ENCODE measurements at regions not wholly inside any gene's neighbourhood (a gene's known extent, or its start where the extent isn't known, plus 50 kb on each side); places are given as distances from the start of the nearest gene placed in this dataset.

GRCh38 chr12:125685915-125686314 lies 620.7 kb downstream of the AACS start:
- H3K4me3 ChIP-seq (ENCODE audit: low read length): no peak overlapping the region
- H3K27me3 Mint-ChIP-seq (ENCODE audit: low read depth in 2 of 2): no peaks in the 10 kb centered on the region
- 11% methylated on average over 1 of the region's 3 CpGs for WGBS (ENCODE audit: insufficient coverage)
- H3K27ac ChIP-seq (ENCODE audit: low read length): no peak overlapping the region
- no peaks in the 10 kb centered on the region for H3K27me3 ChIP-seq (ENCODE audit: control insufficient read depth, insufficient read depth, low read length)
- H3K36me3 ChIP-seq (ENCODE audit: control insufficient read depth, insufficient read depth, low read length): no peaks in the 10 kb centered on the region
- no peaks in the 10 kb centered on the region for H3K9me3 Mint-ChIP-seq
- no peaks in the 10 kb centered on the region for H3K4me1 ChIP-seq (ENCODE audit: control insufficient read depth, insufficient read depth, low read length)
- no peaks in the 10 kb centered on the region for H3K4me1 Mint-ChIP-seq
- intact Hi-C loops (cut with micrococcal nuclease): no loop called here
- H3K4me3 Mint-ChIP-seq: no peak overlapping the region
- H3K27ac Mint-ChIP-seq: no peak overlapping the region
- H3K9me3 ChIP-seq (ENCODE audit: control insufficient read depth, insufficient read depth, low read length): no peaks in the 10 kb centered on the region
- ATAC-seq (no peak), DNase-seq (no peak)
- H3K36me3 Mint-ChIP-seq: no peaks in the 10 kb centered on the region
- TF ChIP-seq, protein P1, sequence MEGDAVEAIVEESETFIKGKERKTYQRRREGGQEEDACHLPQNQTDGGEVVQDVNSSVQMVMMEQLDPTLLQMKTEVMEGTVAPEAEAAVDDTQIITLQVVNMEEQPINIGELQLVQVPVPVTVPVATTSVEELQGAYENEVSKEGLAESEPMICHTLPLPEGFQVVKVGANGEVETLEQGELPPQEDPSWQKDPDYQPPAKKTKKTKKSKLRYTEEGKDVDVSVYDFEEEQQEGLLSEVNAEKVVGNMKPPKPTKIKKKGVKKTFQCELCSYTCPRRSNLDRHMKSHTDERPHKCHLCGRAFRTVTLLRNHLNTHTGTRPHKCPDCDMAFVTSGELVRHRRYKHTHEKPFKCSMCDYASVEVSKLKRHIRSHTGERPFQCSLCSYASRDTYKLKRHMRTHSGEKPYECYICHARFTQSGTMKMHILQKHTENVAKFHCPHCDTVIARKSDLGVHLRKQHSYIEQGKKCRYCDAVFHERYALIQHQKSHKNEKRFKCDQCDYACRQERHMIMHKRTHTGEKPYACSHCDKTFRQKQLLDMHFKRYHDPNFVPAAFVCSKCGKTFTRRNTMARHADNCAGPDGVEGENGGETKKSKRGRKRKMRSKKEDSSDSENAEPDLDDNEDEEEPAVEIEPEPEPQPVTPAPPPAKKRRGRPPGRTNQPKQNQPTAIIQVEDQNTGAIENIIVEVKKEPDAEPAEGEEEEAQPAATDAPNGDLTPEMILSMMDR (IDR thresholded peaks at IDR 0.05): no peak

- WGBS (ENCODE audit: insufficient coverage): 71% methylated on average over 3 of the region's 3 CpGs
- TF ChIP-seq, protein P1 (IDR thresholded peaks at IDR 0.05): no peak
- no peaks in the 10 kb centered on the region for H3K9me3 Mint-ChIP-seq
- H3K36me3 ChIP-seq (ENCODE audit: control insufficient read depth, insufficient read depth, low read length): no peaks in the 10 kb centered on the region
- no peak overlapping the region for H3K4me3 Mint-ChIP-seq
- no peaks in the 10 kb centered on the region for H3K27me3 ChIP-seq (ENCODE audit: control insufficient read depth, insufficient read depth, low read length)
- no peak overlapping the region for H3K27ac Mint-ChIP-seq
- H3K4me1 ChIP-seq (ENCODE audit: control insufficient read depth, insufficient read depth, low read length): no peaks in the 10 kb centered on the region
- ATAC-seq (no peak), DNase-seq (no peak)
- no peak overlapping the region for H3K27ac ChIP-seq (ENCODE audit: low read length)
- no peaks in the 10 kb centered on the region for H3K36me3 Mint-ChIP-seq
- no peak overlapping the region for H3K4me3 ChIP-seq (ENCODE audit: low read length)
- H3K9me3 ChIP-seq (ENCODE audit: control insufficient read depth, insufficient read depth, low read length): no peaks in the 10 kb centered on the region
- no peaks in the 10 kb centered on the region for H3K4me1 Mint-ChIP-seq
- H3K27me3 Mint-ChIP-seq (ENCODE audit: low read depth in 2 of 2): no peaks in the 10 kb centered on the region
- intact Hi-C loops (cut with micrococcal nuclease): no loop called here
Measured at GRCh38 chr12:125687403-125687802, 622.2 kb downstream of the AACS start.

DNA sequence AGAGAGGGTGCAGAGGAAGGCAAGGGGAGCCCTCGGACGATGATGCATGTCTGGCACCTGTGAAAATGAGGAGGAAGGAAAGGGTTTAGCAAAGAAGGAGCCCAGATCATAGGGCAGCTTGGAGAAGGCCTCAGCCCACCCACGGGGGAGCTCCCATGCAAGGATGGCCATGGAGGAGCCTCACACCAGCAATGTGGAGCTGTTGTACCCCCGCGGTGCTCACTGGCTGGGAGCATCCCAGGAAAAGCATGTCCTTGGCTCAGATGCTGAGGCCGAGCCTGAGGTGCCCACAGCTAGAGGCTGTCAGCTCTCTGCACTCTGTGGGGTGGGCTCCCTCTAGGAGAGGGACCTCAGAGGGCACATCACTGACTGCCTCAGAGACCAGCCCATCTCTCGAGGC lies 622.6 kb downstream of the AACS start:
- DNase-seq: no peak
- H3K27me3 Mint-ChIP-seq (ENCODE audit: low read depth in 2 of 2): no peaks in the 10 kb centered on the region
- H3K27ac Mint-ChIP-seq: no peak overlapping the region
- no peaks in the 10 kb centered on the region for H3K9me3 Mint-ChIP-seq
- Histone ChIP-seq H3K27ac (ENCODE audit: low read length) (no peak overlapping the region), H3K27me3 (ENCODE audit: control insufficient read depth, insufficient read depth, low read length) (no peaks in the 10 kb centered on the region), H3K36me3 (ENCODE audit: control insufficient read depth, insufficient read depth, low read length) (no peaks in the 10 kb centered on the region), H3K9me3 (ENCODE audit: control insufficient read depth, insufficient read depth, low read length) (no peaks in the 10 kb centered on the region), H3K4me1 (ENCODE audit: control insufficient read depth, insufficient read depth, low read length) (no peaks in the 10 kb centered on the region), H3K4me3 (ENCODE audit: low read length) (no peak overlapping the region)
- H3K4me3 Mint-ChIP-seq: no peak overlapping the region
- 81% methylated on average over 7 of the region's 7 CpGs for WGBS (ENCODE audit: insufficient coverage)
- no peaks in the 10 kb centered on the region for H3K36me3 Mint-ChIP-seq
- H3K4me1 Mint-ChIP-seq: no peaks in the 10 kb centered on the region
- no peak for ATAC-seq
- intact Hi-C loops (cut with micrococcal nuclease): no loop called here
- TF ChIP-seq, protein P1 (IDR thresholded peaks at IDR 0.05): no peak

GRCh38 chr12:125688223-125688622 lies 623.0 kb downstream of the AACS start:
- Histone ChIP-seq H3K9me3 (ENCODE audit: control insufficient read depth, insufficient read depth, low read length) (no peaks in the 10 kb centered on the region), H3K27ac (ENCODE audit: low read length) (no peak overlapping the region), H3K4me3 (ENCODE audit: low read length) (no peak overlapping the region), H3K4me1 (ENCODE audit: control insufficient read depth, insufficient read depth, low read length) (no peaks in the 10 kb centered on the region), H3K27me3 (ENCODE audit: control insufficient read depth, insufficient read depth, low read length) (no peaks in the 10 kb centered on the region), H3K36me3 (ENCODE audit: control insufficient read depth, insufficient read depth, low read length) (no peaks in the 10 kb centered on the region)
- DNase-seq (no peak), ATAC-seq (no peak)
- Mint-ChIP-seq H3K36me3 (no peaks in the 10 kb centered on the region), H3K4me3 (no peak overlapping the region), H3K27me3 (ENCODE audit: low read depth in 2 of 2) (no peaks in the 10 kb centered on the region), H3K27ac (no peak overlapping the region), H3K9me3 (no peaks in the 10 kb centered on the region), H3K4me1 (no peaks in the 10 kb centered on the region)
- intact Hi-C loops (cut with micrococcal nuclease): no loop called here
- TF ChIP-seq, protein P1 (IDR thresholded peaks at IDR 0.05): no peak
- WGBS (ENCODE audit: insufficient coverage): 80% methylated on average over 7 of the region's 7 CpGs

All from natural killer cell (primary cell).